GM18502 (cell line): ENCODE measurements at regions not wholly inside any gene's neighbourhood (a gene's known extent, or its start where the extent isn't known, plus 50 kb on each side); places are given as distances from the start of the nearest gene placed in this dataset.
A peak's percentile ranks its signal among the peaks of the same experiment; 100 is the strongest.
"Not testable (repeated sequence)": the region's sequence is repeated elsewhere in the genome, so short reads cannot be mapped to it uniquely, and the experiment has no call there.

Experiments used
- ATAC-seq: cut with Tn5 transposase; IDR thresholded peaks from one replicate; pipeline ENCODE4 v1.9.1; 2021; ENCODE audit warnings: mild to moderate bottlenecking; ENCODE audit not compliant: unreplicated experiment, poor library complexity

GRCh38 chr9:21686738-21687137, 115.7 kb upstream of the MTAP start:
- ATAC-seq, result no peak

- ATAC-seq, result no peak
Measured at GRCh38 chr9:21687351-21687750, 115.1 kb upstream of the MTAP start.

- no peak for ATAC-seq
Measured at GRCh38 chr9:21688108-21689102, 114.0 kb upstream of the MTAP start.

GRCh38 chr9:21689854-21690253, 112.6 kb upstream of the MTAP start:
- no peak for ATAC-seq

- ATAC-seq, result no peak
Measured at GRCh38 chr9:21690561-21690960, 111.9 kb upstream of the MTAP start.

- no peak for ATAC-seq
Measured at GRCh38 chr9:21692390-21692789, 110.0 kb upstream of the MTAP start.

GRCh38 chr9:21694424-21694823, 108.0 kb upstream of the MTAP start:
- no peak for ATAC-seq

GRCh38 chr9:21695443-21695842, 107.0 kb upstream of the MTAP start:
- ATAC-seq, result no peak

- ATAC-seq, result no peak
Measured at GRCh38 chr9:21695874-21696341, 106.5 kb upstream of the MTAP start.

- no peak for ATAC-seq
Measured at GRCh38 chr9:21696411-21696871, 106.0 kb upstream of the MTAP start.

- ATAC-seq, result no peak
Measured at GRCh38 chr9:21708260-21708711, 94.2 kb upstream of the MTAP start.

- ATAC-seq, result no peak
Measured at GRCh38 chr9:21708856-21709255, 93.6 kb upstream of the MTAP start.

- peak; percentile 73 for ATAC-seq
Measured at GRCh38 chr9:21709464-21710058, 92.9 kb upstream of the MTAP start.

GRCh38 chr9:21710548-21711191, 91.8 kb upstream of the MTAP start:
- ATAC-seq, result no peak

- peak; percentile 59 for ATAC-seq
Measured at GRCh38 chr9:21711504-21711903, 90.9 kb upstream of the MTAP start.

- ATAC-seq, result no peak
Measured at GRCh38 chr9:21715408-21715807, 87.0 kb upstream of the MTAP start.

GRCh38 chr9:21720758-21721157, 81.7 kb upstream of the MTAP start:
- ATAC-seq, result no peak

- ATAC-seq, result not testable (repeated sequence)
Measured at GRCh38 chr9:21727411-21727810, 75.0 kb upstream of the MTAP start.

- ATAC-seq, result no peak
Measured at GRCh38 chr9:21728781-21729180, 73.7 kb upstream of the MTAP start.

- no peak for ATAC-seq
Measured at GRCh38 chr9:21729648-21730047, 72.8 kb upstream of the MTAP start.

GRCh38 chr9:21730899-21731298, 71.5 kb upstream of the MTAP start:
- no peak for ATAC-seq
